HCT116 (cell line): ENCODE measurements at regions not wholly inside any gene's neighbourhood (a gene's known extent, or its start where the extent isn't known, plus 50 kb on each side); places are given as distances from the start of the nearest gene placed in this dataset.

Experiments
- ATAC-seq: fragments of 200-7000 bp; cut with Tn5 transposase; 2 replicates; pipeline ENCODE4 v1.9.1; 2020; ENCODE audit warnings: mild to moderate bottlenecking, moderate library complexity
- BruUV-seq: library from RNA; stranded (reverse); fragments of 400-500 nt; replicated peaks from 2 replicates; lab custom pipeline; 2021; lab: Mats Ljungman, UMichigan
- CTCF ChIA-PET: fragments of 300-600 bp; sonication (Branson Sonifier 250); formaldehyde crosslinking; loops from one replicate; lab custom pipeline; 2021; ENCODE audit warnings: antibody characterized with exemption; lab: Charles Lee
- POLR2A ChIA-PET: fragments of 300-600, 350-600 bp; sonication (Branson Sonifier 250); formaldehyde crosslinking; loops from one replicate; lab custom pipeline; 2021; ENCODE audit warnings: antibody characterized with exemption; lab: Charles Lee
- RAD21 ChIA-PET, 2 experiments: fragments of 300-600 bp; sonication (Branson Sonifier 250); formaldehyde crosslinking; loops; one replicate each; lab custom pipeline; 2023; ENCODE audit warnings: low total read pairs in 2 of 2; ENCODE audit not compliant: uncharacterized antibody in 2 of 2, unreplicated experiment in 2 of 2, low non-redundant PET in 1 of 2; lab: Charles Lee
- DNase-seq: peaks from one replicate; pipeline ENCODE4 v3.0.0-alpha.2; 2010; ENCODE audit warnings: low read depth, low spot score
- H2AFZ ChIP-seq: fragments of 200-600 bp; shearing (Covaris generic), sonication (generic); 2 replicates; pipeline ENCODE4 v1.6.1; 2017; ENCODE audit warnings: low read depth, mixed run types, mixed read lengths, antibody characterized with exemption, low read length; ENCODE audit not compliant: poor library complexity, severe bottlenecking
- H3K27ac ChIP-seq: 2 replicates; pipeline ENCODE4 v1.5.1; 2012; ENCODE audit warnings: low read depth, low read length
- H3K27me3 ChIP-seq: fragments of 200-600 bp; sonication (generic); 2 replicates; pipeline ENCODE4 v1.6.1; 2016; ENCODE audit warnings: mixed run types, low read length, mixed read lengths; ENCODE audit not compliant: insufficient read depth
- H3K36me3 ChIP-seq, 2 experiments: fragments of 200-500 bp in 1 of 2; fragments of 200-600 bp in 1 of 2; sonication (Bioruptor generic) in 1 of 2; sonication (generic) in 1 of 2; 2 replicates each; pipeline versions ENCODE4 v1.5.1 to v1.6.1; 2014 to 2016; ENCODE audit warnings: low read length in 2 of 2, inconsistent platforms in 1 of 2, mixed read lengths in 1 of 2, mixed run types in 1 of 2; ENCODE audit not compliant: insufficient read depth in 2 of 2, control insufficient read depth in 1 of 2
- H3K4me1 ChIP-seq, 2 experiments: fragments of 200-600 bp in 1 of 2; sonication (generic) in 1 of 2; 2 replicates each; pipeline versions ENCODE4 v1.5.1 to v1.6.1; 2012 to 2017; ENCODE audit warnings: low read length in 2 of 2, inconsistent platforms in 1 of 2, mild to moderate bottlenecking in 1 of 2, mixed read lengths in 1 of 2, mixed run types in 1 of 2, moderate library complexity in 1 of 2; ENCODE audit not compliant: insufficient read depth in 2 of 2, control insufficient read depth in 1 of 2
- H3K4me2 ChIP-seq: fragments of 200-600 bp; sonication (generic); 2 replicates; pipeline ENCODE4 v1.6.1; 2017; ENCODE audit warnings: mixed run types, low read length, mixed read lengths
- H3K4me3 ChIP-seq, 2 experiments: fragments of 200-600 bp in 1 of 2; sonication (generic) in 1 of 2; replicated peaks in 1 of 2; 2 replicates each; pipeline ENCODE4 v1.5.1; 2011 to 2016; ENCODE audit warnings: low read length in 2 of 2, control low read depth in 1 of 2, low read depth in 1 of 2, mild to moderate bottlenecking in 1 of 2, mixed read lengths in 1 of 2, mixed run types in 1 of 2
- H3K79me2 ChIP-seq: fragments of 200-600 bp; sonication (generic); 2 replicates; pipeline ENCODE4 v1.6.1; 2017; ENCODE audit warnings: mild to moderate bottlenecking, mixed run types, low read length, moderate library complexity, mixed read lengths; ENCODE audit not compliant: insufficient read depth
- H3K9ac ChIP-seq: fragments of 200-600 bp; sonication (generic); 2 replicates; pipeline ENCODE4 v1.6.1; 2016; ENCODE audit warnings: low read length, mixed read lengths
- H3K9me2 ChIP-seq: fragments of 200-600 bp; sonication (generic), shearing (Covaris generic); 2 replicates; pipeline ENCODE4 v1.6.1; 2017; ENCODE audit warnings: mixed run types, mild to moderate bottlenecking, moderate library complexity; ENCODE audit not compliant: insufficient read depth
- H3K9me3 ChIP-seq, 2 experiments: fragments of 200-500 bp in 1 of 2; fragments of 200-600 bp in 1 of 2; sonication (Bioruptor generic) in 1 of 2; sonication (generic) in 1 of 2; 2 replicates each; pipeline ENCODE4 v1.6.1; 2014 to 2017; ENCODE audit warnings: low read length in 2 of 2, mixed read lengths in 2 of 2, inconsistent platforms in 1 of 2, low read depth in 1 of 2, mild to moderate bottlenecking in 1 of 2, mixed run types in 1 of 2, moderate library complexity in 1 of 2; ENCODE audit not compliant: control insufficient read depth in 1 of 2, insufficient read depth in 1 of 2
- H4K20me1 ChIP-seq: fragments of 200-600 bp; sonication (generic), shearing (Covaris generic); 2 replicates; pipeline ENCODE4 v1.6.1; 2017; ENCODE audit warnings: mixed run types, mild to moderate bottlenecking, moderate library complexity; ENCODE audit not compliant: insufficient read depth
- ATF3 ChIP-seq: IDR thresholded peaks from 2 replicates; pipeline ENCODE4 v1.6.1; 2012
- CBX3 ChIP-seq: IDR thresholded peaks from 2 replicates; pipeline ENCODE4 v1.6.1; 2012; ENCODE audit warnings: low read depth
- CEBPB ChIP-seq: IDR thresholded peaks from 2 replicates; pipeline ENCODE4 v1.6.1; 2012; ENCODE audit warnings: low read depth
- CTCF ChIP-seq, 3 experiments: fragments of 200-600 bp in 1 of 3; sonication (generic) in 1 of 3; IDR thresholded peaks in 2 of 3; conservative IDR thresholded peaks in 1 of 3; 2 replicates each; pipeline ENCODE4 v1.5.1; 2012 to 2017; ENCODE audit warnings: low read depth in 2 of 3, low read length in 2 of 3, antibody characterized with exemption in 1 of 3, borderline replicate concordance in 1 of 3, control low read depth in 1 of 3, mild to moderate bottlenecking in 1 of 3, mixed read lengths in 1 of 3, mixed run types in 1 of 3, moderate library complexity in 1 of 3; ENCODE audit not compliant: insufficient read depth in 1 of 3
- EGR1 ChIP-seq: IDR thresholded peaks from 2 replicates; pipeline ENCODE4 v1.6.1; 2012; ENCODE audit warnings: low read depth
- EZH2 ChIP-seq: fragments of 200-600 bp; sonication (generic); IDR thresholded peaks from 2 replicates; pipeline ENCODE4 v1.6.1; 2017; ENCODE audit warnings: antibody characterized with exemption, mixed run types
- EZH2phosphoT487 ChIP-seq: fragments of 200-600 bp; IDR thresholded peaks from 2 replicates; pipeline ENCODE4 v1.6.1; 2018; ENCODE audit warnings: antibody characterized with exemption, borderline replicate concordance
- POLR2AphosphoS5 ChIP-seq: IDR thresholded peaks from 2 replicates; pipeline ENCODE4 v1.6.1; 2011; ENCODE audit warnings: mild to moderate bottlenecking, low read depth, low read length, moderate library complexity
- RAD21 ChIP-seq: IDR thresholded peaks from 2 replicates; pipeline ENCODE4 v1.6.1; 2012; ENCODE audit warnings: low read depth, mild to moderate bottlenecking
- REST ChIP-seq: IDR thresholded peaks from 2 replicates; pipeline ENCODE4 v1.6.1; 2012; ENCODE audit warnings: low read depth
- SIN3A ChIP-seq: IDR thresholded peaks from 2 replicates; pipeline ENCODE4 v1.6.1; 2012; ENCODE audit warnings: low read depth
- SRF ChIP-seq: IDR thresholded peaks from 2 replicates; pipeline ENCODE4 v1.6.1; 2012; ENCODE audit warnings: low read depth
- TCF7L2 ChIP-seq: IDR thresholded peaks from 2 replicates; pipeline ENCODE4 v1.7.0; 2011; ENCODE audit warnings: borderline replicate concordance, inconsistent platforms; ENCODE audit not compliant: insufficient read depth, insufficient read length; ENCODE audit errors: extremely low read depth
- ZFX ChIP-seq: fragments of 450-650 bp; IDR thresholded peaks from 2 replicates; pipeline ENCODE4 v1.6.1; 2017
- ZNF274 ChIP-seq: fragments of 200-500 bp; sonication (Bioruptor generic); IDR thresholded peaks from 2 replicates; pipeline ENCODE4 v1.6.1; 2014; ENCODE audit warnings: mild to moderate bottlenecking, low read depth, low read length, inconsistent platforms
- intact Hi-C: fragments of 100-400 bp; cut with micrococcal nuclease; formaldehyde crosslinking; loops from 2 replicates; pipeline ENCODE4 v1.10.0; 2022
- TF ChIP-seq, protein P1 (sequence below): IDR thresholded peaks from 2 replicates; pipeline ENCODE4 v1.6.1; 2012
- TF ChIP-seq, protein P2 (sequence below): IDR thresholded peaks from 2 replicates; pipeline ENCODE4 v1.6.1; 2011; ENCODE audit warnings: mild to moderate bottlenecking, low read length, moderate library complexity; ENCODE audit not compliant: insufficient replicate concordance; ENCODE audit errors: extremely low read depth

- H3K9me3 ChIP-seq, result no peaks in the 10 kb centered on the region
- H3K27me3 ChIP-seq, result no peaks in the 10 kb centered on the region
- H3K79me2 ChIP-seq, result no peaks in the 10 kb centered on the region
- no peak overlapping the region for H3K27ac ChIP-seq
- no peak overlapping the region for H3K4me2 ChIP-seq
- ATAC-seq (no peak), DNase-seq (no peak)
- no peaks in the 10 kb centered on the region for H3K4me1 ChIP-seq
- RAD21 ChIA-PET, result no interaction called here
- no peaks in the 10 kb centered on the region for H3K9me2 ChIP-seq
- BruUV-seq, result no TSS peak
- POLR2A ChIA-PET, result no interaction called here
- no peaks in the 10 kb centered on the region for H3K36me3 ChIP-seq
- TF ChIP-seq CEBPB, result no peak
- no peak for TF ChIP-seq SRF
- TF ChIP-seq TCF7L2, result no peak
- TF ChIP-seq POLR2AphosphoS5, result no peak
- TF ChIP-seq, protein P1, sequence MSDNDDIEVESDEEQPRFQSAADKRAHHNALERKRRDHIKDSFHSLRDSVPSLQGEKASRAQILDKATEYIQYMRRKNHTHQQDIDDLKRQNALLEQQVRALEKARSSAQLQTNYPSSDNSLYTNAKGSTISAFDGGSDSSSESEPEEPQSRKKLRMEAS, result no peak
- no peak for TF ChIP-seq ATF3
- TF ChIP-seq CBX3, result no peak
- no peak for TF ChIP-seq EGR1
- TF ChIP-seq RAD21, result no peak
- no peak for TF ChIP-seq ZFX
- no peak for TF ChIP-seq EZH2
- TF ChIP-seq SIN3A, result no peak
- TF ChIP-seq ZNF274, result no peak
- no peak for TF ChIP-seq CTCF (IDR thresholded peaks at IDR 0.05 in 2 of 3, conservative IDR thresholded peaks at IDR 0.05 in 1 of 3; ENCODE audit: borderline replicate concordance in 1 of 3, insufficient read depth in 1 of 3, low read depth in 2 of 3, low read length in 2 of 3)
- TF ChIP-seq, protein P2, sequence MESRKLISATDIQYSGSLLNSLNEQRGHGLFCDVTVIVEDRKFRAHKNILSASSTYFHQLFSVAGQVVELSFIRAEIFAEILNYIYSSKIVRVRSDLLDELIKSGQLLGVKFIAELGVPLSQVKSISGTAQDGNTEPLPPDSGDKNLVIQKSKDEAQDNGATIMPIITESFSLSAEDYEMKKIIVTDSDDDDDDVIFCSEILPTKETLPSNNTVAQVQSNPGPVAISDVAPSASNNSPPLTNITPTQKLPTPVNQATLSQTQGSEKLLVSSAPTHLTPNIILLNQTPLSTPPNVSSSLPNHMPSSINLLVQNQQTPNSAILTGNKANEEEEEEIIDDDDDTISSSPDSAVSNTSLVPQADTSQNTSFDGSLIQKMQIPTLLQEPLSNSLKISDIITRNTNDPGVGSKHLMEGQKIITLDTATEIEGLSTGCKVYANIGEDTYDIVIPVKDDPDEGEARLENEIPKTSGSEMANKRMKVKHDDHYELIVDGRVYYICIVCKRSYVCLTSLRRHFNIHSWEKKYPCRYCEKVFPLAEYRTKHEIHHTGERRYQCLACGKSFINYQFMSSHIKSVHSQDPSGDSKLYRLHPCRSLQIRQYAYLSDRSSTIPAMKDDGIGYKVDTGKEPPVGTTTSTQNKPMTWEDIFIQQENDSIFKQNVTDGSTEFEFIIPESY, result no peak
- no peak for TF ChIP-seq EZH2phosphoT487
- no peak for TF ChIP-seq REST
- no peak overlapping the region for H3K4me3 ChIP-seq
- no peak overlapping the region for H3K9ac ChIP-seq
- no peaks in the 10 kb centered on the region for H4K20me1 ChIP-seq
- intact Hi-C loops, result no loop called here
- no peak overlapping the region for H2AFZ ChIP-seq
- CTCF ChIA-PET, result no interaction called here
These were observed 241.2 kb downstream of the CASP12 start for GRCh38 chr11:104657083-104657482.
